ENCODE measurements at regions not wholly inside any gene's neighbourhood (a gene's known extent, or its start where the extent isn't known, plus 50 kb on each side); places are given as distances from the start of the nearest gene placed in this dataset.

GRCh38 chr2:136407117-136407951 is 289.4 kb upstream of the CXCR4 start:
- H3K4me3 ChIP-seq (ENCODE audit: low read length), result no peak overlapping the region
- no peaks in the 10 kb centered on the region for H3K4me1 ChIP-seq (ENCODE audit: insufficient read depth, low read length)
- H2AFZ ChIP-seq (ENCODE audit: low read depth, low read length), result no peak overlapping the region
- H3K27me3 ChIP-seq (ENCODE audit: insufficient read depth, low read length), result peaks cover 3% of the 10 kb centered on the region
- no peaks in the 10 kb centered on the region for H3K9me3 ChIP-seq (ENCODE audit: low read length)
- H3K36me3 ChIP-seq (ENCODE audit: insufficient read depth, low read length), result no peaks in the 10 kb centered on the region

- Histone ChIP-seq H3K36me3 (ENCODE audit: insufficient read depth, low read length) (no peaks in the 10 kb centered on the region), H2AFZ (ENCODE audit: low read depth, low read length) (no peak overlapping the region), H3K27me3 (ENCODE audit: insufficient read depth, low read length) (peaks cover 3% of the 10 kb centered on the region), H3K4me3 (ENCODE audit: low read length) (no peak overlapping the region), H3K4me1 (ENCODE audit: insufficient read depth, low read length) (no peaks in the 10 kb centered on the region), H3K9me3 (ENCODE audit: low read length) (no peaks in the 10 kb centered on the region)
Observed at GRCh38 chr2:136404925-136405324, 287.0 kb upstream of the CXCR4 start.

- H3K4me3 ChIP-seq (ENCODE audit: low read length), result no peak overlapping the region
- peaks cover 3% of the 10 kb centered on the region for H3K27me3 ChIP-seq (ENCODE audit: insufficient read depth, low read length)
- H3K36me3 ChIP-seq (ENCODE audit: insufficient read depth, low read length), result no peaks in the 10 kb centered on the region
Observed at GRCh38 chr2:136404176-136404575, 286.2 kb upstream of the CXCR4 start.

GRCh38 chr2:136402281-136402680 is 284.3 kb upstream of the CXCR4 start:
- Histone ChIP-seq H3K36me3 (ENCODE audit: insufficient read depth, low read length) (no peaks in the 10 kb centered on the region), H3K4me3 (ENCODE audit: low read length) (no peak overlapping the region), H3K27me3 (ENCODE audit: insufficient read depth, low read length) (peaks cover 3% of the 10 kb centered on the region), H3K4me1 (ENCODE audit: insufficient read depth, low read length) (no peaks in the 10 kb centered on the region), H3K9me3 (ENCODE audit: low read length) (no peaks in the 10 kb centered on the region), H2AFZ (ENCODE audit: low read depth, low read length) (no peak overlapping the region)

More at GRCh38 chr2:136404176-136404575, 286.2 kb upstream of the CXCR4 start:
- Histone ChIP-seq H3K9me3 (ENCODE audit: low read length) (no peaks in the 10 kb centered on the region), H2AFZ (ENCODE audit: low read depth, low read length) (no peak overlapping the region), H3K4me1 (ENCODE audit: insufficient read depth, low read length) (no peaks in the 10 kb centered on the region)

- H3K9me3 ChIP-seq (ENCODE audit: low read length), result no peaks in the 10 kb centered on the region
- H2AFZ ChIP-seq (ENCODE audit: low read depth, low read length), result no peak overlapping the region
- no peaks in the 10 kb centered on the region for H3K36me3 ChIP-seq (ENCODE audit: insufficient read depth, low read length)
- no peaks in the 10 kb centered on the region for H3K4me1 ChIP-seq (ENCODE audit: insufficient read depth, low read length)
- peaks cover under 1% of the 10 kb centered on the region for H3K27me3 ChIP-seq (ENCODE audit: insufficient read depth, low read length)
- H3K4me3 ChIP-seq (ENCODE audit: low read length), result no peak overlapping the region
Observed at GRCh38 chr2:136399667-136400289, 281.8 kb upstream of the CXCR4 start.

- H3K4me3 ChIP-seq (ENCODE audit: low read length), result no peak overlapping the region
- no peaks in the 10 kb centered on the region for H3K36me3 ChIP-seq (ENCODE audit: insufficient read depth, low read length)
- H3K27me3 ChIP-seq (ENCODE audit: insufficient read depth, low read length), result no peaks in the 10 kb centered on the region
- H2AFZ ChIP-seq (ENCODE audit: low read depth, low read length), result no peak overlapping the region
- H3K4me1 ChIP-seq (ENCODE audit: insufficient read depth, low read length), result no peaks in the 10 kb centered on the region
- no peaks in the 10 kb centered on the region for H3K9me3 ChIP-seq (ENCODE audit: low read length)
Observed at GRCh38 chr2:136395582-136395981, 277.6 kb upstream of the CXCR4 start.

- H3K9me3 ChIP-seq (ENCODE audit: low read length), result no peaks in the 10 kb centered on the region
- H3K36me3 ChIP-seq (ENCODE audit: insufficient read depth, low read length), result no peaks in the 10 kb centered on the region
- H3K4me1 ChIP-seq (ENCODE audit: insufficient read depth, low read length), result no peaks in the 10 kb centered on the region
Observed at GRCh38 chr2:136394136-136395060, 276.4 kb upstream of the CXCR4 start.

GRCh38 chr2:136393514-136393913 is 275.6 kb upstream of the CXCR4 start:
- Histone ChIP-seq H3K36me3 (ENCODE audit: insufficient read depth, low read length) (no peaks in the 10 kb centered on the region), H2AFZ (ENCODE audit: low read depth, low read length) (no peak overlapping the region), H3K9me3 (ENCODE audit: low read length) (no peaks in the 10 kb centered on the region), H3K4me1 (ENCODE audit: insufficient read depth, low read length) (no peaks in the 10 kb centered on the region), H3K27me3 (ENCODE audit: insufficient read depth, low read length) (no peaks in the 10 kb centered on the region), H3K4me3 (ENCODE audit: low read length) (no peak overlapping the region)

More at GRCh38 chr2:136394136-136395060, 276.4 kb upstream of the CXCR4 start:
- no peaks in the 10 kb centered on the region for H3K27me3 ChIP-seq (ENCODE audit: insufficient read depth, low read length)
- no peak overlapping the region for H2AFZ ChIP-seq (ENCODE audit: low read depth, low read length)
- no peak overlapping the region for H3K4me3 ChIP-seq (ENCODE audit: low read length)

GRCh38 chr2:136392897-136393505 is 275.1 kb upstream of the CXCR4 start:
- Histone ChIP-seq H3K4me3 (ENCODE audit: low read length) (no peak overlapping the region), H3K27me3 (ENCODE audit: insufficient read depth, low read length) (no peaks in the 10 kb centered on the region), H3K9me3 (ENCODE audit: low read length) (no peaks in the 10 kb centered on the region), H3K4me1 (ENCODE audit: insufficient read depth, low read length) (no peaks in the 10 kb centered on the region), H3K36me3 (ENCODE audit: insufficient read depth, low read length) (no peaks in the 10 kb centered on the region), H2AFZ (ENCODE audit: low read depth, low read length) (no peak overlapping the region)

- Histone ChIP-seq H3K36me3 (ENCODE audit: insufficient read depth, low read length) (no peaks in the 10 kb centered on the region), H2AFZ (ENCODE audit: low read depth, low read length) (no peak overlapping the region), H3K27me3 (ENCODE audit: insufficient read depth, low read length) (no peaks in the 10 kb centered on the region), H3K4me1 (ENCODE audit: insufficient read depth, low read length) (no peaks in the 10 kb centered on the region), H3K9me3 (ENCODE audit: low read length) (no peaks in the 10 kb centered on the region), H3K4me3 (ENCODE audit: low read length) (no peak overlapping the region)
Observed at GRCh38 chr2:136389809-136390208, 271.9 kb upstream of the CXCR4 start.

- Histone ChIP-seq H3K4me1 (ENCODE audit: insufficient read depth, low read length) (no peaks in the 10 kb centered on the region), H3K4me3 (ENCODE audit: low read length) (no peak overlapping the region), H2AFZ (ENCODE audit: low read depth, low read length) (no peak overlapping the region), H3K36me3 (ENCODE audit: insufficient read depth, low read length) (no peaks in the 10 kb centered on the region), H3K27me3 (ENCODE audit: insufficient read depth, low read length) (no peaks in the 10 kb centered on the region), H3K9me3 (ENCODE audit: low read length) (no peaks in the 10 kb centered on the region)
Observed at GRCh38 chr2:136386046-136386445, 268.1 kb upstream of the CXCR4 start.

GRCh38 chr2:136384531-136385303 is 266.8 kb upstream of the CXCR4 start:
- no peaks in the 10 kb centered on the region for H3K9me3 ChIP-seq (ENCODE audit: low read length)
- no peaks in the 10 kb centered on the region for H3K4me1 ChIP-seq (ENCODE audit: insufficient read depth, low read length)
- H3K27me3 ChIP-seq (ENCODE audit: insufficient read depth, low read length), result no peaks in the 10 kb centered on the region
- no peaks in the 10 kb centered on the region for H3K36me3 ChIP-seq (ENCODE audit: insufficient read depth, low read length)
- no peak overlapping the region for H2AFZ ChIP-seq (ENCODE audit: low read depth, low read length)
- H3K4me3 ChIP-seq (ENCODE audit: low read length), result no peak overlapping the region

Data from neuron (in vitro differentiated cells).